Uterus (tissue), 3 donors: ENCODE measurements at regions not wholly inside any gene's neighbourhood (a gene's known extent, or its start where the extent isn't known, plus 50 kb on each side); places are given as distances from the start of the nearest gene placed in this dataset.
A peak's percentile ranks its signal among the peaks of the same experiment; 100 is the strongest.

Experiments
- DNase-seq, 2 donors: peaks; one replicate each; pipeline ENCODE4 v3.0.0-alpha.2; 2019 to 2020
- H3K27ac ChIP-seq, 2 donors: fragments of 200-600 bp; sonication (generic); 1 replicate in 1 of 2; 2 replicates in 1 of 2; pipeline ENCODE4 v1.5.1; 2016 to 2018
- H3K27me3 ChIP-seq, 2 donors: fragments of 200-600 bp; sonication (generic); one replicate each; pipeline ENCODE4 v1.5.1; 2018 to 2019; ENCODE audit warnings: control low read depth in 1 of 2
- H3K36me3 ChIP-seq, 2 donors: fragments of 200-600 bp; sonication (generic); one replicate each; pipeline ENCODE4 v1.5.1; 2019; ENCODE audit warnings: control low read depth in 1 of 2
- H3K4me1 ChIP-seq, 2 donors: fragments of 200-600 bp; sonication (generic); one replicate each; pipeline ENCODE4 v1.5.1; 2018 to 2019; ENCODE audit warnings: control low read depth in 1 of 2
- H3K4me3 ChIP-seq, 2 donors: fragments of 200-600 bp; sonication (generic); 1 replicate in 1 of 2; 2 replicates in 1 of 2; pipeline ENCODE4 v1.5.1; 2018 to 2019; ENCODE audit warnings: mild to moderate bottlenecking in 1 of 2
- H3K9me3 ChIP-seq, 2 donors: fragments of 200-600 bp; sonication (generic); one replicate each; pipeline ENCODE4 v1.5.1; 2019; ENCODE audit warnings: control low read depth in 1 of 2
- CTCF ChIP-seq, 4 experiments: fragments of 200-600 bp in 2 of 4; fragments of 450-650 bp in 2 of 4; sonication (generic) in 2 of 4; IDR thresholded peaks; one replicate each; pipeline ENCODE4 v1.5.1; 2016 to 2019; ENCODE audit warnings: antibody characterized with exemption in 4 of 4, mild to moderate bottlenecking in 2 of 4, moderate library complexity in 1 of 4
- POLR2A ChIP-seq, 2 donors: fragments of 450-650 bp; IDR thresholded peaks; one replicate each; pipeline ENCODE4 v1.6.1; 2016; ENCODE audit warnings: antibody characterized with exemption in 2 of 2, mild to moderate bottlenecking in 1 of 2, moderate library complexity in 1 of 2
- intact Hi-C: fragments of 100-400 bp; cut with DNase I; formaldehyde crosslinking; loops from one replicate; pipeline ENCODE4 v1.15.1; 2023; ENCODE audit warnings: low total_unique reads
- donor health status: DM: yes; HTN: yes; CAD: no.

- TF ChIP-seq POLR2A (IDR thresholded peaks at IDR 0.05) = no peak
- H3K4me1 ChIP-seq = peaks cover 0 to 7% of the 10 kb centered on the region in 2 donors
- no peaks in the 10 kb centered on the region for H3K9me3 ChIP-seq
- H3K36me3 ChIP-seq = no peaks in the 10 kb centered on the region
- peak overlapping the region; percentile 77 to 82 for H3K27ac ChIP-seq
- H3K4me3 ChIP-seq = no peak overlapping the region
- peak; percentile 55 to 66 for DNase-seq
- intact Hi-C loops = no loop called here
- H3K27me3 ChIP-seq = no peaks in the 10 kb centered on the region
These were observed 419.4 kb downstream of the GALC start for GRCh38 chr14:87573591-87573990.

GRCh38 chr14:87567618-87568295 lies 425.2 kb downstream of the GALC start:
- Histone ChIP-seq H3K4me3 (no peak overlapping the region), H3K27ac (peak overlapping the region; percentile 76 to 82), H3K9me3 (no peaks in the 10 kb centered on the region), H3K27me3 (no peaks in the 10 kb centered on the region), H3K4me1 (peaks cover 0 to 9% of the 10 kb centered on the region in 2 donors), H3K36me3 (no peaks in the 10 kb centered on the region)
- TF ChIP-seq POLR2A (IDR thresholded peaks at IDR 0.05) = no peak
- TF ChIP-seq CTCF (IDR thresholded peaks at IDR 0.05) = no peak
- no peak for DNase-seq
- intact Hi-C loops = no loop called here

- H3K4me3 ChIP-seq = no peak overlapping the region
- peaks cover 0 to 7% of the 10 kb centered on the region in 2 donors for H3K4me1 ChIP-seq
- H3K27me3 ChIP-seq = no peaks in the 10 kb centered on the region
- no peaks in the 10 kb centered on the region for H3K36me3 ChIP-seq
- intact Hi-C loops = no loop called here
- no peak for TF ChIP-seq CTCF (IDR thresholded peaks at IDR 0.05)
- TF ChIP-seq POLR2A (IDR thresholded peaks at IDR 0.05) = no peak
- peak overlapping the region; percentile 76 to 82 for H3K27ac ChIP-seq
- no peaks in the 10 kb centered on the region for H3K9me3 ChIP-seq
- peak in 1 of 2 donors; percentile 65 for DNase-seq
These were observed 426.0 kb downstream of the GALC start for GRCh38 chr14:87566991-87567390.

GRCh38 chr14:87547536-87547935 lies 445.4 kb downstream of the GALC start:
- H3K36me3 ChIP-seq = no peaks in the 10 kb centered on the region
- TF ChIP-seq POLR2A (IDR thresholded peaks at IDR 0.05) (no peak), CTCF (IDR thresholded peaks at IDR 0.05) (no peak)
- no peak for DNase-seq

GRCh38 chr14:87542288-87542687 lies 450.7 kb downstream of the GALC start:
- DNase-seq = no peak
- intact Hi-C loops = no loop called here
- Histone ChIP-seq H3K9me3 (no peaks in the 10 kb centered on the region), H3K27ac (peak overlapping the region in 1 of 2 donors; percentile 17), H3K4me1 (no peaks in the 10 kb centered on the region), H3K4me3 (no peak overlapping the region), H3K36me3 (no peaks in the 10 kb centered on the region), H3K27me3 (no peaks in the 10 kb centered on the region)
- TF ChIP-seq POLR2A (IDR thresholded peaks at IDR 0.05) = no peak
- no peak for TF ChIP-seq CTCF (IDR thresholded peaks at IDR 0.05)

More at GRCh38 chr14:87547536-87547935, 445.4 kb downstream of the GALC start:
- no peak overlapping the region for H3K4me3 ChIP-seq
- no peaks in the 10 kb centered on the region for H3K9me3 ChIP-seq
- H3K27ac ChIP-seq = no peak overlapping the region
- intact Hi-C loops = no loop called here
- H3K27me3 ChIP-seq = no peaks in the 10 kb centered on the region
- no peaks in the 10 kb centered on the region for H3K4me1 ChIP-seq
